SK-MEL-5 (cell line): ENCODE measurements at regions not wholly inside any gene's neighbourhood (a gene's known extent, or its start where the extent isn't known, plus 50 kb on each side); places are given as distances from the start of the nearest gene placed in this dataset.
"Not testable (repeated sequence)": the region's sequence is repeated elsewhere in the genome, so short reads cannot be mapped to it uniquely, and the experiment has no call there.

Source experiments
- DNase-seq: peaks from one replicate; pipeline ENCODE4 v3.0.0-alpha.2; 2016; ENCODE audit warnings: low read depth, low spot score
- in situ Hi-C: cut with HindIII; loops from 2 replicates; pipeline ENCODE4 v1.10.0; 2016; ENCODE audit warnings: low sequenced_read_pairs, high pct_unique_total_duplicates, low pct_unique_long_range_greater_than_20kb

- in situ Hi-C loops = no loop called here
- no peak for DNase-seq
Measured at GRCh38 chr1:192512426-192513162, 63.0 kb upstream of the RGS1 start.

- DNase-seq = no peak
Measured at GRCh38 chr1:192513196-192513595, 62.4 kb upstream of the RGS1 start.

GRCh38 chr1:192513697-192514096 is 61.9 kb upstream of the RGS1 start:
- in situ Hi-C loops = no loop called here
- no peak for DNase-seq

More at GRCh38 chr1:192513196-192513595, 62.4 kb upstream of the RGS1 start:
- in situ Hi-C loops = no loop called here

- in situ Hi-C loops = no loop called here
- DNase-seq = peak; percentile 58
Measured at GRCh38 chr1:192516776-192517297, 58.7 kb upstream of the RGS1 start.

- DNase-seq, in situ Hi-C loops: not testable (repeated sequence)
Measured at GRCh38 chr1:192517716-192518355, 57.7 kb upstream of the RGS1 start.

- in situ Hi-C loops = no loop called here
- DNase-seq = no peak
Measured at GRCh38 chr1:192518700-192519099, 56.9 kb upstream of the RGS1 start.

GRCh38 chr1:192521734-192522133 is 53.8 kb upstream of the RGS1 start:
- in situ Hi-C loops = no loop called here

GRCh38 chr1:192522673-192523072 is 52.9 kb upstream of the RGS1 start:
- DNase-seq = no peak
- in situ Hi-C loops = no loop called here

More at GRCh38 chr1:192521734-192522133, 53.8 kb upstream of the RGS1 start:
- DNase-seq = no peak

- in situ Hi-C loops = no loop called here
- DNase-seq = peak; percentile 53
Measured at GRCh38 chr1:192524223-192524622, 51.4 kb upstream of the RGS1 start.
